Activated T-cell treated with anti-CD3 and anti-CD28 coated beads for 24 hours (primary cell): ENCODE measurements at regions not wholly inside any gene's neighbourhood (a gene's known extent, or its start where the extent isn't known, plus 50 kb on each side); places are given as distances from the start of the nearest gene placed in this dataset.
A peak's percentile ranks its signal among the peaks of the same experiment; 100 is the strongest.

Experiments used
- DNase-seq: peaks from one replicate; pipeline ENCODE4 v3.0.0-alpha.2; 2020; ENCODE audit warnings: low read depth

DNA sequence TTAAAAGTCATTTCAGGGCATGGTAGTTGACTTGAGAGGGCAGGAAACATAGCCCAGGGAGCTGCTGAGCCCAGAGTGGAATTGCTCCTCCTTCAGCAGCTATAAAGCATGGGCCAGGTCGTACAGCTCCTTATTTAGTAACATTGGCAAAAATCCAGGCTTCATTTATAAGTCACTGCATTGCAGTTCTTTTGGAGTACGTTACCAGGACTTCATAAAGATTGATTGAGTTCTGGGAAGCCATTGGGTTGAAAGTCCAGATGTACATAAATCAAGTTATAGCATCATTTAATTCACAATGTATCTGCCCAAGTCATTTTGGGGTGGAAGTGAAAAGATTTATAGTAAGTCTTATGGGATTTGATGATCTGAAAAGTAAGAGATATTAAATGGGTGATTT, 53.0 kb upstream of the ANKEF1 start:
- no peak for DNase-seq

DNA sequence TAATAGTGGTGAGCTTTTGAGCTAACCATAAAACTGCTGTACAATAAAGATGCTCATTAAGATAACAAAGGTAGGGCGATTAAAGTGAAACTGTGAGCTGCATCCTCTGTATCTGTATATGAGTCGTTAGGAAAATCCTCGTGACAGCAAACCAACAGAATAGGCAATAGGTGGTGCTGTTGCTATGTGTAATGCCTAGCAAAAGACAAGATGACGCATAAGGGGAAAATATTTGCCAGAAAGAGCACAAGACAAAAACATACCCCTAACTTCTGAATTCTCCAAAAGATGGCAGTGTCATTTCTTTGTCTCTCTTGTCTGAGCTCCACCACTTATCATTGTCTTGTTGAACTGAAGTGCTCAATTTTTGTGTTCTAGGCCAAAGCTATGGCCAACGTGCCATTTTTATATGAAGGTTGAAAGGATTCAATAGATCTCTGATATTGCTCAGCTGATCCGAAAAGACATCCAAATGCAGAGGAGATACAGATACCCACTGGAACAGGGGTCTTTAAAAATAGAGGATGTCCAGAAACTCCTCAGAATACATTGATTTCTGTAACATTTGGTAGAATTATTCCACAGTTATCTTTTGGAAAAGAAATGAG, 56.3 kb upstream of the ANKEF1 start:
- peak; percentile 20 for DNase-seq

DNA sequence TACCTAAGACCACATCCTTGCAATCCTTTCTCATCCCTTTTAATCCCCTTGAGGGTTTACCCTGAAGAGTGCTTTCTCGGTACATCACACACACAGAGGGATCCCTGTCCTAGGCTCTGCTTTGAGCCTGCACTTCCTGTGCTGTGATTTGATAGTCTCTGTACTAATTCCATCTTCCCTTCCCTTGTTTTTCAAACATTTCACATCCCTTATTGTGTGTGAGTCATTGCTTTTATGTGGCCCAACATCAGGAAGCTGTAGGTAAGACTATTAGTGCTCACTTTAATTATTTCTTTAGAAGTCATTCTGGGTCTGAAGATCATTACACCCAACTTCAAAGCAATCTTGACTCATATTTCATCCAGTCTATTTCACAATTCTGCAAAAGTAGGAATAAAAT, 57.2 kb upstream of the ANKEF1 start:
- no peak for DNase-seq

DNA sequence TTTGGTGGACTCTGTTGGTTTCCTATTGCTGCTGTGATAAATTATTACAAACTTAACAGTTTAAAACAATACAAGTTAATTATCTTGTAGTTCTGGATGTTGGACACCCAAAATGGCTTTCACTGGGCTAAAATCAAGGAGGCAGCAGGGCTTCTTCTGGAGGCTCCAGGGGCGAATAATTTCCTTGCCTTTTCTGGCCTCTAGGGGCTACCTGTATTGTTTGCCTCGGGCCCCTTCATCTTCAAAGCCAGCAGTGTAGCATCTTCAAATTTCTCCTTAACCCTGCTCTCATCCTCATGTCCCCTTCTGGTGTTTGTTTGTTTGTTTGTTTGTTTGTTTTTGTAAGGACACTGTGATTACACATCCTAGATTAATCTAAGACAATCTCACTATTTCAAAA, 60.5 kb upstream of the ANKEF1 start:
- no peak for DNase-seq

DNA sequence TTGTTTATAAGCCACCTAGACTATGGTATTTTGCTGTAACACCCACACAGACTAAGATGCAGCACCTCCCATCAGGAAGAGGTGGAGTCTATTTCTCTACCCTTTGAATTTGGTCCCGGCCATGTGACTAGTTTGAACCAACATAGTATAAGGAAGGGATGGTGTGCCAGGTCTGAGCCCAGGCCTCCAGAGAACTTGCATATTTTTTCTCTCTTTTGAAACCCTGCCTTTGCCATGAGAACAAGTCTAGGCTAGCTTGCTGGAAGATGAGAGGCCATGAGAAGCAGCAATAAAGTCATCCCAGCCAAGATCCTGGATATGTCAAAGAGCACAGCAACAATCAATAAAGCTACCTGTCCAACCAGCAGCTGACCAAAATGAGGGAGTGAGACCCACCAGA, 63.0 kb upstream of the ANKEF1 start:
- DNase-seq: no peak

DNA sequence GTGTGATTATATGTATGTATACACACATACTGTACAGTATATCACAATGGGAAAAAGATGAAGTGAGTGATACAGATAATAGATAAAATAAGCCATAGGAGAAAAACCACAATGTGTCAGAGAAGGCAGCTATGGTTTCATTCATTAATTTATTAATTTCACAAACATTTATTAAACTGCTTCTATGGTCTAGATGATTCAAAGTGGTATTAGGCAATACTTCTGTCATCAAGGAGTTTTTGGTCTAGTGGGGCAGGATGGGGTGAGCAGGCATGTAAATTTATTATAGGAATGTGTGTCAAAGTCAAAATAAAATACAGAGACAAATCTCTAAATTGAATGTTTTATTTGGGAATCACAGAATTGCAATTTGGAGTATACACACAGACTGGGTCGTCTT, 65.2 kb upstream of the ANKEF1 start:
- DNase-seq: no peak

DNA sequence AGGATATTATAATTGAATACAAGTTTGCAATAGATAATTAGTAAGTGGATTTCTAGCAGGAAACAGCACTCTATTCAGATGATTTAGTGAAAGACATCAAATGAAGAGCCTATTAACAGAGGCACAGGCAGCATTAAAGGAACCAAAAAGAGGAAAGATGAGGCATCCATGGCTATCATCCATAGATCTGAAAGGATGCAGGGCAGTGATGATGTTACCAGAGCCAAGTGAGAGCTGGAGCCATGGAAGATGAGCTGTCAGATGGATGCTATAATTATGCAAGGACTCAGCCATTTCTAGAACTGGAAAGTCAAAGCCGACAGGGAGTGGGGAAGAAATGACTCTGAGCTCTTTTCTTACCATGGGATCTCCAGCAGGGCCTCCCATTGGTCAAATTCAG, 66.8 kb upstream of the ANKEF1 start:
- DNase-seq: no peak

DNA sequence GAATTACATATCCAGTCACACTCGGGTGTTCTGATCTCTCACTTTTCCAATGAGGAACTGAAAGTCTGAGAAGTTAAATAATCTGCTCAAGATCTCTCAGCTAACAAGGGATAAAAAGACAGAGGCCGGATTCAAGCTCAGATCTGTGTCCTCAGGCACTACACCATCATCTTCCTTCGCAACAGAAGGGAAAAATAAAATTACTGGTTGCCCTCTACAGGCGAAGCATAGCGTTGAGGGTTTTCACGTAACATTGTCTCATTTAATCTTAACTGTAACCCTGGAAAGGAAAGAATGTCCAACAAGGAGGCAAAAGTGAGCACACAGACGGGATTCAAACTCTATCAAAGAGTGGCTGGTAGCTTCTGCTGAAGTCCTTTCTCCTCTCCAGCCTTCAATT, 67.8 kb upstream of the ANKEF1 start:
- no peak for DNase-seq

DNA sequence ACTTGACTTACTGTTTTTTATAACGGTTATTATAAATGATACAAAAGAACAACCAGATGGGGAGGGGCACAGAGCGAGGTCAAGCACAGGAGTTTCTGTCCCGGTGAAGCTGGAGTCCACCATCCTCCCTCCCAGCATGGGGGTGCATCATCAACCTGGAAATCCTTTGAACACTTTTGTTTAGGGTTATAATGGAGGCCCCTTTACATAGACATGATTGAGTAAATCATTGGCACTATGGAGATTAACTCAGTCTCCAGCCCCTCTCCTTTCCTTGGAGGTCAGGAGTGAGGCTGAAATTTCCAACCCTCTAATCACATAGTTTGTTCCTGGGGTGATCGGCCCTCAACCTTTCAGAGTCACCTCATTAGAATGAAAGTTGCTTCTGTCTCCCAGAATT, 71.8 kb upstream of the ANKEF1 start:
- no peak for DNase-seq

DNA sequence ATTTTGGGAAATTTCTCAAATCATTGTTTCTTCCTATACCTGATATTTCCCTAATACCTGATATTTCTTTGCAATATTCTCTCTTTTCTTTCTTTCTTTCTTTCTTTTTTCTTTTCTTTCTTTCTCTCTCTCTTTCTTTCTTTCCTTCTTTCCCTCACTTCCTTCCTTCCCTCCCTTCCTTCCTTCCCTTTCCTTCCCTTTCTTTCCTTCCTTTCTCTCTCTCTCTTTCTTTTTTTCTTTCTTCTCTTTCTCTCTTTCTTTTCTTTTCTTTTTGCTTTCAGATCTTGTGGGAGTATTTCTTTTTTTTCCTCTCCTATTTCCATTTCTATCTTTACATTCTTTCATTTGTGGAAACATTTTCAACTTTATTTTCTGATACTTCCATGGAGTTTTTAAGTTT, 76.1 kb upstream of the ANKEF1 start:
- DNase-seq: no peak

DNA sequence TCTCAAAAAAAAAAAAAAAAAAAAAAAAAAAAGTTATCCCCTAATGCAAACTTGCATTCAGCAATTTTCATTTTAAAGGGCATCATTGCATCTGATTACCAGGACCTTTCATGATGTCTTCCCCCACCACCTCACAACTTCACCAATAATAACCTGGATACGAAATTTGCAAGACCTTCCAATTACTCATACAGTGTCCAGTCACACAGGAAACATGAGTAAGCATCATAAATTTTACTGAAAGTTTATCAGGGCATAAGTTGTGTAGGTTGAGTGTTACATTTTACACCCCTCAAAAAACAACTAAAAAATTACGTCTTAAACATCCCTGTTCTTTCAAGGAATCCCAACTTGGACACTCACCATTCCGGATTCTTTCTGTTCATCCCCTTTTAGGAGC, 79.1 kb upstream of the ANKEF1 start:
- DNase-seq: no peak

DNA sequence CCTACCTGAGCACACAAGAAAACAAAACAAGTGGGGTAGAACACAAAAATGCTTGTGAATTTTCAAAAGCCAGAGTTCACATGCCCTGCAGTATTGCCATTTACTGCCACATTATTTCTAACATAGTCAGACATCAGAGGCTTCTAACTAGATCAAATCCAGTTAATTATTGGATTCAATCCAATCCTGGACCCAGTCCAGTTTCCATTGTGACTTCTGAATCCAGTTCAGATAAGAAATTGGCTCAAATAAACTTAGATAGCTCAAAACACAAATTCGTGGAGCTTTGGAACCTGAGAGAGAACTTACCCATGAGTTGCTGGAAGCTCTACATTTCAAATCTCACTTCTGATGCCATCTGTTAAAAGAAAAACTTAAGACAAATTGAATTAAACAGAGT, 85.2 kb upstream of the ANKEF1 start:
- no peak for DNase-seq

DNA sequence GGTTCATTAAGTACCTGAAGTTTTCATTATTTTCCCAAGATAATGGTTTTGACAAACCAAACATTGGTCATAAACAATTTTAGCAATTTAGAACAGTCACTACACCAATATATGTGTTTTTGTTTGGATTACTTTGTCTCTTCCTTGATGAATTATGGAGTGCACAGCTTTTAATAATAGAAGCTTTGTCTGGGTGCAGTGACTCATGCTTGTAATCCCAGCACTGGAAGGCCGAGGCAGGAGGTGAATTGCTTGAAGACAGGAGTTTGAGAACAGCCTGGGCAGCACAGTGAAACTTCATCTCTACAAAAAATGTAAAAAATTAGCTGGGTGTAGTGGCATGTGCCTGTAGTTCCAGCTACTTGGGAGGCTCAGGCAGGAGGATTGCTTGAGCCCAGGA, 89.4 kb upstream of the ANKEF1 start:
- DNase-seq: no peak

DNA sequence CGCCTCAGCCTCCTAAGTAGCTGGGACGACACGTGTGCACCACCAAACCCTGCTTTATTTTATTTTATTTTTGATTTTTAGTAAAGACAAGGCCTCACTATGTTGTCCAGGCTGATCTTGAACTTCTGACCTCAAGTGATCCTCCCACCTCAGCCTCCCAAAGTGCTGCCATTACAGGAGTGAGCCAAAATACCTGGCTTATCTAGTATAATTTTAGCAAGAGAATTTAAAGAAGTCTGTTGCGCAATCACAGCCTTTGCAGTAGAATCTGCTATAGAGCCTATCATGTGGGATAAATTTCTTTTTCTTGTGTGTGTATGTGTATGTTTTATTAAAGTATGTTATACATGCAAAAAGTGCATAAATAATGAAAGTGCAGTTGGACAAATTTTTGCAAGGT, 92.1 kb upstream of the ANKEF1 start:
- DNase-seq: no peak

DNA sequence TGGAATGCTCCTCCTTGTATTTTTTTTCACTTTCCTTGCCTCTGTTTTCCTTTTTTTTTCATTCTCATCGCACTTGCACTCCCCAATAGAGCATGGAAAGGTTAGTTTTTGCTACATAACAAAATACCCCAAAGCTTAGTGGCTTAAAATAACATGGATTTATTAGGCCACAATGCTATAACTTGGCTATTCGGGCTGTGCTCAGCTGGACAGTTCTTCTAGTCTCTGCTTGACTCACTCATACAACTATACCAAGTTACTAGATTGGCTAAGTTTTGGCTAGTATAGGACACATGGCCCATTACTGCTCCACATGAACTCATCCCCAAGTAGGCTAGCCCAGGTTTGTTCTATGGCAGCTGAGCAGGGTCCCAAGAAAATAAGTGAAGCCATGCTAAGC, 94.5 kb upstream of the ANKEF1 start:
- DNase-seq: no peak

DNA sequence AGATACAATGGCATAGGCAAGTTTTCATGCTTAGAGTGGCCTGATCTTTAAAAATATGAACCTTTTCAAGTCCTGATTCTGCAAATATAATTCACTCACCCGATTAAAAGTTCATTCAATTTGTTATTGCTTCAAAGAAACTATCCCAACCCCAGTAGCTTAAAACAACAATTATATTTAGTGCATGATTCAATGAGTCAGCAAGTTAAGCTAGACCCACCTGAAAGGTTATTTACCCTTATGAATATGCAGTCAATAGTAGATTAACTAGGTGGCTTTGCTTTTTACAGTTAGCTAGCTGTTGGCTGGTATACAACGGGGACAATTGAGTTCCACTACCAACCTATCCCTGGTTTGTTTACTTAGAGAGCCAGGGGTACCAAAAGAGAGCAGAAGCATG, 95.6 kb upstream of the ANKEF1 start:
- DNase-seq: no peak

DNA sequence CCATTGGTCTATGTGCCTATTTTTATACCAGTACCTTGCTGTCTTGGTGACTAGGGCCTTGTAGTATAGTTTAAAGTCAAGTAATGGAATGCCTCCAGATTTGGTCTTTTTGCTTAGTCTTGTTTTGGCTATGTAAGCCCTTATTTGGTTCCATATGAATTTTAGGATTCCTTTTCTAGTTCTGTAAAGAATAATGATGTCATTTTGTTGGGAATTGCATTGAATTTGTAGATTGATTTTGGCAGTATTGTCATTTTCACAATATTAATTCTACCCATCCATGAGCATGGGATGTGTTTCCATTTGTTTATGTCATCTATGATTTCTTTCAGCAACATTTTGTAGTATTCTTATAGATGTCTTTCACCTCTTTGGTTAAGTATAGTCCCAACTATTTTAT, 96.4 kb upstream of the PAK5 start:
- no peak for DNase-seq

DNA sequence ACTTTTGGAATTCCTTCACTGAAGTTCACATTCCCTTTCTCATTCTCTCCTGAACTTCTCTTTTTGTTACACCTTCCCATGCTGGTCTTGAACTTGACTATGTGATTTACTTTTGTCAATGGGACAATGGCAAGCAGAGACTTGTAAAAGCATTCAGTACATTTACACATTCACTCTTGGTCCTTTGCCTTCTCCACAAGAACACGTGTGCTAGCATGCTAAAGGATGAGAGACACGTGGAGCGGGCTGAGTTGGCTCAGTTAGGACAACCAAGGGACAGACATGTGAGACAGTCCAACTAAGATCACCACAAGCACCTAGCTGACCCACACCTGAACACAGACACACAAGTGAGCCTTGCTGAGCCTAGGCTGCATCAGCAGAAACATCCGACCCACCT, 91.3 kb upstream of the PAK5 start:
- DNase-seq: no peak

DNA sequence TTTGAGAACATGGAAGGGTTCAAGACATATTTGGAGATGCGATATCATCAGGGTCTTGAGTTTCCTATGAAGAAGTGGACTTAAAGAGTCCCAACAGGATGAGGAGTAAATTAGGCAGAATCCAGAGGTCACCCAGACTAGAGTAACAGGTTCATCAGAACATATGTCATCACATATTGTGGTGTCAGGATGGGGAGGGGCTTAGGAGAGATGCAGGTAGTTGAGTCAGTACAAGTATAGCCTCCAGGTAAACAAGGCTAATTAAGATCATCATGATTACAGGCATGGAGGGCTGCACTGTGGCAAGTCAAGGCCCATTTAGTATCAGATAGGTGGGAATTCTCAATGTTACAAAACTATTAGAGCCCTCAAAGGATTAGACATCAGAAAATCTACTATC, 90.1 kb upstream of the PAK5 start:
- DNase-seq: no peak

DNA sequence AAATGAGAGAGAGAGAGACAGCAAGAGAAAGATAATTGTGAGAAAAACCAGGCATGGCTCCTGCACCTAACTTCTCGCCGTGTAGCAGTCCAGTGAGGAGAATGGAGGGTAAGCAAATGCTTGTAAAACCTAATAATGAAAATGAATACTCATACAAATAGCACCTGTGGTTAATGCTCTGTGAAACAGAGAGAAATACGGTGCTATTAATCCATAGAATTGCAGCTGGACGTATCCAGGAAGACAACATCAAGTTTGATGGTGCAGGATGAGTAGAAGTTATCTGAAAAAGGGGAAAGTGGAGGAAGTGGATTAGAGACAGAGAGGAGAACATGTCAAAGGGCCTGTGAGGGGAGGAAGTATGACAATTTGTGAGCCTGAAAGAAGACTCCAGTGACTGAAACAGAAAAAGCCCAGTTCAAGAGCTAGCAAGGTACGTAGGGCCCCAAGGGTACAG, 89.4 kb upstream of the PAK5 start:
- DNase-seq: no peak

DNA sequence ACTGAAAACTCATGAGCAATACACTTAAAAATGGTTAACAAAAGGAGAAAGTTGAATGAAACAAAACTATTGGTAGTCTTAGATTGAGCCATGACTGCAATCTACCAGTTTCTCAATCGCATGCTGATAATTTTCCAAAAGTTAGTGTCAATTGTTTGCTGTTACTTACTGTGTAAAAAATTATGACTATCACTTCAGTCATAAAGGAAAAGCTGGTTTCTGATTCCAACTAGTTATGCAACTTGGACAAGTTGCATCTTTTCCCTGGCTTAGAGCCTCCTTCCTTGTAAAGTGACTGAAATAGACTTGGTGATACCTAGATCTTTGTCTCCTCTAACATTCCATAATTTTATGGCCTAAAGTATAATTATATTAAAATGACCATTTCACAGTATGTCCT, 88.3 kb upstream of the PAK5 start:
- DNase-seq: no peak

DNA sequence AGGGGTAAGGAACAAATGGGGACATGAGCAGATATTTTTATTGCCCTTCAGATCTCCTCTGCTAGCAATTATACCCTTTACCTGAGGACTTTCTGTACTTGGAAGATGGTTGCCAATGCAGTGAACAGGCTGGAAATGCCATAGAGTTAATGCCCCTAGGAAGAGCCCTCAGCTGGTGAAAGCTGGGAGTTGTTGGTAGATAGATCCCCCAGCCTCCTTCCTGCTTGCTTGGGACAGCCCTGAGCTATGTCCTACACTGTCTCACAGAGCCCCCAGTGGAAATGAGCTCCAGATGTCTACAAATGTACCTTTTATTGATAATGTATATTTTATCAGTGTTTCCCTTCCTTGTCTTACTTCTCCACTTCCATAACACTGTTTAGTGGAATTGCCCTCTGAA, 87.6 kb upstream of the PAK5 start:
- no peak for DNase-seq

DNA sequence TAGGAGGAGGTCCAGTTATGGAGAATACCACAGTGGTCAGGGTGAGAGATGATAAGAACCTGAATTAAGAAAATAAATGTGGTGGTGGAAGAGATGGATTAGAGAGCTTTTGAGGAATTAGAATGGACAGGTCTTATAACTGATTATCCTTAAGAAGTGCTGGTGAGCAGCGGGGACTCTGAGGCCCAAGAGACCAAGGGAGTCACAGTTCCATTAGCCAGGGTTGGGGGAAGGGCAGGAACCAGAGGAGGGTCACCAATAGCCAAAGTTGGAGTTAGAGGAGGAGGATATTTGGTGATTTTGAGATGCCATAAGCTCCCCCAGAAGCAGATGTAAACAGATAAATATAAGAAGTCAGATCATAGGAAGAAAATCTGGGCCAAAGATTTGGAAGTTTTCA, 87.1 kb upstream of the PAK5 start:
- no peak for DNase-seq

DNA sequence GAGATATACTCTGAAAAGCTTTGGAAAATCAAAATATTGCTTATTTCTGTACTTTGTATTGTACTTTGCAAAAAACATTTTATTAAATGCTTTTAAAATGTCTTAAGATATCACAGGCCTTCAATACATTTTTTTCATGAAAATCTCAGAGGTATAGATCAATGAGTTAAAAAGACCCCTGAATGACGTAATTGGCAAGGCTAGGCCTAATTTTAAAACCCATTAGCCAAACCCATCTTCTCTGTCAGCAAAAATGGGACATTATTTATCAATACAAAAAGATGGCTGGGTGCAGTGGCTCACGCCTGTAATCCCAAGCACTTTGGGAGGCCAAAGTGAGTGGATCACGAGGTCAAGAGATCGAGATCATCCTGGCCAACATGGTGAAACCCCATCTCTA, 84.8 kb upstream of the PAK5 start:
- DNase-seq: no peak

DNA sequence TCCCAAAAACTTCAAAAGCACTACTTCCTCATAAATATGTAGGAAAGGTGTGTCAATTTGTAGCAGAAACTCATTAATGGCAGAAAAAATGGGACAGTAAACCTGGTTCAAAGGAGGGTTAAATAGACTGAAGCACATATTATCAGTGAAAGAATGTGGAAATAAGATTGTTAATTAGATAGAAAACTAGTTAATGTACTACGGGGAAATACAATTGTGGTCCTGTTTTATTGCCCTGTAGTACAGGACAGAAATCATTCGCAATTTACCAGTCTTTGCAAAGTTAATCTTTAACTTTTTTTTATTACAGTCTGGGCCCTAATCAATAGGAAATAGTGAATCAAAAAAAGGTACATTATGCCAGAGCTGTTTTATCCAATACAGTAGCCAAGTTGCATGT, 82.0 kb upstream of the PAK5 start:
- DNase-seq: no peak
